ENCODE measurements at regions not wholly inside any gene's neighbourhood (a gene's known extent, or its start where the extent isn't known, plus 50 kb on each side); places are given as distances from the start of the nearest gene placed in this dataset.

DNA sequence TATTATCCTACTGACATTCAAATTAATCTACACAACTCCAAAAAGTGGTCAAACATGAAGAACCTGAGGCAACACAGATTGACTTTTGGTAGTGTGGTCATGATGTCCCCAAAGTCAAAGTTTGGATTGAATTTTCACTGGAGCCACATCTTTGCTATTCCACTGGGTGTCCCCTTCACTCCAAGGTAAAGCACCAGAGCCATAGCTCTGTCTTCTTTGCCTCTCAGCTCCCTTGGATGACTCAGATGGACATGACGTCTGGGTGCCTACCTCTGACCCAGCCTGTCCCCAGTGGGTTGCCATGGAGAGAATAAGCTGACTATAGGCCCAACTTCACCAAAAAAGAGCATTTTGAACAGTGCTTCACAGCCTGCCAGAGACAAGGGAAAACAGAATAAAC lies 57.4 kb upstream of the ARHGAP42 start:
- Histone ChIP-seq H3K79me1 (ENCODE audit: low read length) (peaks cover 2% of the 10 kb centered on the region), H3K18ac (ENCODE audit: low read length) (no peak overlapping the region), H3K4me3 (ENCODE audit: low read depth, low read length) (no peak overlapping the region), H3K36me3 (ENCODE audit: control insufficient read depth in 1 of 2, insufficient read depth in 2 of 2, low read length in 2 of 2) (no peaks in the 10 kb centered on the region), H2BK12ac (ENCODE audit: low read length) (peak overlapping the region; percentile 89), H2BK5ac (ENCODE audit: low read depth, low read length, poor library complexity) (no peak overlapping the region), H2BK120ac (ENCODE audit: insufficient read depth, low read length, poor library complexity) (no peak overlapping the region), H3K4ac (ENCODE audit: low read depth, low read length) (no peak overlapping the region), H4K12ac (ENCODE audit: low read depth, low read length) (no peak overlapping the region), H4K8ac (ENCODE audit: low read depth, low read length) (no peak overlapping the region), H2AFZ (ENCODE audit: insufficient read depth, low read length, poor library complexity) (no peak overlapping the region), H3K4me2 (ENCODE audit: low read length) (no peak overlapping the region), H3K9me3 (ENCODE audit: insufficient read depth, low read depth, low read length) (no peaks in the 10 kb centered on the region), H3K79me2 (ENCODE audit: control insufficient read depth, insufficient read depth, low read length, poor library complexity) (no peaks in the 10 kb centered on the region), H3K27me3 (ENCODE audit: insufficient read depth, low read length) (no peaks in the 10 kb centered on the region), H3K9ac (ENCODE audit: low read length) (no peak overlapping the region), H3K27ac (ENCODE audit: low read depth, low read length) (no peak overlapping the region), H4K91ac (ENCODE audit: low read depth, low read length) (no peak overlapping the region), H3K4me1 (ENCODE audit: control insufficient read depth in 1 of 2, insufficient read depth in 2 of 2, low read length in 2 of 2) (peaks cover 6 to 8% of the 10 kb centered on the region in 2 experiments), H3K23ac (ENCODE audit: low read length) (no peak overlapping the region), H2AK5ac (ENCODE audit: low read length) (peak overlapping the region; percentile 79), H3K14ac (ENCODE audit: low read length) (no peak overlapping the region)
- peak; percentile 37 to 46 for DNase-seq
- no CpG with 5 or more reads among the region's 1 CpG for WGBS (ENCODE audit: extremely low coverage, insufficient coverage, insufficient read length)

GRCh38 chr11:100630898-100631297 lies 56.2 kb upstream of the ARHGAP42 start:
- no peaks in the 10 kb centered on the region for H3K9me3 ChIP-seq (ENCODE audit: insufficient read depth, low read depth, low read length)

DNA sequence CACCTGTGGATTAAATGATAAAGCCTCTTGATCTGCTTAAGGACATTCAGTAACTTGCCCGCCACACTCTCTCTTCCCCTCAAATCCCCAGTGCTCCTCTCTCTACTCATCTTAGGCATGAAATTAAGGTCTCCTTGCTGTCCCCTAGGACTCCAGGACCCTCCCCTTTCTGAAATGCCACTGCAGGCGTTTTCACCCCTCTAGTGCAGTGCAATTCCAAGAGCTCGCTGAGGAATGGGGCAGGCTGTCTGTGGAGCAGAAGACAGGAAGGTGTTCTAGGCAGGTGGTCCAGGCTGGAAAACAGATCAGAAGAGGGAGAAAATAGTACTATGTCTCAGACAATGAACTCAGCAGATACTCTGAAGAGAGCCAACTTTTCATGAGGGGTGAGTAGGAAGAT lies 55.8 kb upstream of the ARHGAP42 start:
- Histone ChIP-seq H2BK120ac (ENCODE audit: insufficient read depth, low read length, poor library complexity) (peak overlapping the region; percentile 43), H3K9me3 (ENCODE audit: insufficient read depth, low read depth, low read length) (no peaks in the 10 kb centered on the region), H3K27me3 (ENCODE audit: insufficient read depth, low read length) (no peaks in the 10 kb centered on the region), H2BK5ac (ENCODE audit: low read depth, low read length, poor library complexity) (no peak overlapping the region), H2AFZ (ENCODE audit: insufficient read depth, low read length, poor library complexity) (no peak overlapping the region), H2BK12ac (ENCODE audit: low read length) (peak overlapping the region; percentile 45), H3K4me2 (ENCODE audit: low read length) (no peak overlapping the region), H3K79me1 (ENCODE audit: low read length) (peaks cover 4% of the 10 kb centered on the region), H3K79me2 (ENCODE audit: control insufficient read depth, insufficient read depth, low read length, poor library complexity) (no peaks in the 10 kb centered on the region), H3K4me3 (ENCODE audit: low read depth, low read length) (no peak overlapping the region), H3K18ac (ENCODE audit: low read length) (no peak overlapping the region), H3K4ac (ENCODE audit: low read depth, low read length) (no peak overlapping the region), H3K23ac (ENCODE audit: low read length) (no peak overlapping the region), H3K9ac (ENCODE audit: low read length) (no peak overlapping the region), H4K91ac (ENCODE audit: low read depth, low read length) (no peak overlapping the region), H3K27ac (ENCODE audit: low read depth, low read length) (no peak overlapping the region), H4K8ac (ENCODE audit: low read depth, low read length) (no peak overlapping the region), H4K12ac (ENCODE audit: low read depth, low read length) (no peak overlapping the region), H3K36me3 (ENCODE audit: control insufficient read depth in 1 of 2, insufficient read depth in 2 of 2, low read length in 2 of 2) (no peaks in the 10 kb centered on the region), H3K4me1 (ENCODE audit: control insufficient read depth in 1 of 2, insufficient read depth in 2 of 2, low read length in 2 of 2) (peaks cover 8 to 11% of the 10 kb centered on the region in 2 experiments), H3K14ac (ENCODE audit: low read length) (no peak overlapping the region), H2AK5ac (ENCODE audit: low read length) (no peak overlapping the region)
- WGBS (ENCODE audit: extremely low coverage, insufficient coverage, insufficient read length) = no CpG with 5 or more reads among the region's 3 CpGs
- DNase-seq = peak in 1 of 2 donors; percentile 13

More at GRCh38 chr11:100630898-100631297, 56.2 kb upstream of the ARHGAP42 start:
- Histone ChIP-seq H4K91ac (ENCODE audit: low read depth, low read length) (no peak overlapping the region), H4K8ac (ENCODE audit: low read depth, low read length) (no peak overlapping the region), H3K23ac (ENCODE audit: low read length) (no peak overlapping the region), H3K9ac (ENCODE audit: low read length) (no peak overlapping the region), H3K18ac (ENCODE audit: low read length) (no peak overlapping the region), H2BK5ac (ENCODE audit: low read depth, low read length, poor library complexity) (no peak overlapping the region), H3K79me2 (ENCODE audit: control insufficient read depth, insufficient read depth, low read length, poor library complexity) (no peaks in the 10 kb centered on the region), H3K14ac (ENCODE audit: low read length) (no peak overlapping the region), H2BK12ac (ENCODE audit: low read length) (no peak overlapping the region), H3K4me2 (ENCODE audit: low read length) (no peak overlapping the region), H3K36me3 (ENCODE audit: control insufficient read depth in 1 of 2, insufficient read depth in 2 of 2, low read length in 2 of 2) (no peaks in the 10 kb centered on the region), H3K4ac (ENCODE audit: low read depth, low read length) (no peak overlapping the region), H4K12ac (ENCODE audit: low read depth, low read length) (no peak overlapping the region), H2AK5ac (ENCODE audit: low read length) (no peak overlapping the region), H3K4me3 (ENCODE audit: low read depth, low read length) (no peak overlapping the region), H3K27ac (ENCODE audit: low read depth, low read length) (no peak overlapping the region), H2AFZ (ENCODE audit: insufficient read depth, low read length, poor library complexity) (no peak overlapping the region), H3K27me3 (ENCODE audit: insufficient read depth, low read length) (no peaks in the 10 kb centered on the region), H3K79me1 (ENCODE audit: low read length) (peaks cover 4% of the 10 kb centered on the region), H3K4me1 (ENCODE audit: control insufficient read depth in 1 of 2, insufficient read depth in 2 of 2, low read length in 2 of 2) (peaks cover 8 to 11% of the 10 kb centered on the region in 2 experiments), H2BK120ac (ENCODE audit: insufficient read depth, low read length, poor library complexity) (no peak overlapping the region)
- no CpG with 5 or more reads among the region's 2 CpGs for WGBS (ENCODE audit: extremely low coverage, insufficient coverage, insufficient read length)
- DNase-seq = peak; percentile 79 to 86

GRCh38 chr11:100632941-100633452 lies 54.1 kb upstream of the ARHGAP42 start:
- Histone ChIP-seq H2BK12ac (ENCODE audit: low read length) (no peak overlapping the region), H3K9me3 (ENCODE audit: insufficient read depth, low read depth, low read length) (no peaks in the 10 kb centered on the region), H3K4ac (ENCODE audit: low read depth, low read length) (no peak overlapping the region), H3K27me3 (ENCODE audit: insufficient read depth, low read length) (no peaks in the 10 kb centered on the region), H2BK120ac (ENCODE audit: insufficient read depth, low read length, poor library complexity) (peak overlapping the region; percentile 17), H4K91ac (ENCODE audit: low read depth, low read length) (no peak overlapping the region), H3K36me3 (ENCODE audit: control insufficient read depth in 1 of 2, insufficient read depth in 2 of 2, low read length in 2 of 2) (no peaks in the 10 kb centered on the region), H3K79me1 (ENCODE audit: low read length) (peaks cover 7% of the 10 kb centered on the region), H3K14ac (ENCODE audit: low read length) (no peak overlapping the region), H3K79me2 (ENCODE audit: control insufficient read depth, insufficient read depth, low read length, poor library complexity) (no peaks in the 10 kb centered on the region), H4K8ac (ENCODE audit: low read depth, low read length) (no peak overlapping the region), H2BK5ac (ENCODE audit: low read depth, low read length, poor library complexity) (peak overlapping the region; percentile 33), H3K27ac (ENCODE audit: low read depth, low read length) (no peak overlapping the region), H2AK5ac (ENCODE audit: low read length) (no peak overlapping the region), H3K4me1 (ENCODE audit: control insufficient read depth in 1 of 2, insufficient read depth in 2 of 2, low read length in 2 of 2) (peaks cover 8 to 11% of the 10 kb centered on the region in 2 experiments), H4K12ac (ENCODE audit: low read depth, low read length) (no peak overlapping the region), H2AFZ (ENCODE audit: insufficient read depth, low read length, poor library complexity) (no peak overlapping the region), H3K9ac (ENCODE audit: low read length) (no peak overlapping the region), H3K4me3 (ENCODE audit: low read depth, low read length) (no peak overlapping the region), H3K23ac (ENCODE audit: low read length) (no peak overlapping the region), H3K4me2 (ENCODE audit: low read length) (no peak overlapping the region), H3K18ac (ENCODE audit: low read length) (no peak overlapping the region)
- WGBS (ENCODE audit: extremely low coverage, insufficient coverage, insufficient read length) = no CpG with 5 or more reads among the region's 5 CpGs
- no peak for DNase-seq

All from trophoblast cell (in vitro differentiated cells and primary cell).